Right lobe of liver (tissue), 4 donors: ENCODE measurements at regions not wholly inside any gene's neighbourhood (a gene's known extent, or its start where the extent isn't known, plus 50 kb on each side); places are given as distances from the start of the nearest gene placed in this dataset.

Experiments
- CTCF ChIP-seq, 4 donors: fragments of 200-600 bp in 3 of 4; fragments of 450-650 bp in 1 of 4; IDR thresholded peaks; one replicate each; pipeline versions ENCODE4 v1.5.1 to v1.8.0; 2016 to 2022; ENCODE audit warnings: antibody characterized with exemption in 4 of 4, mild to moderate bottlenecking in 2 of 4
- POLR2A ChIP-seq: fragments of 450-650 bp; IDR thresholded peaks from one replicate; pipeline ENCODE4 v1.6.1; 2017; ENCODE audit warnings: antibody characterized with exemption, mild to moderate bottlenecking
- donor health status: DM: no; HTN: no; CAD: no.
- donor health status: DM: no; HTN: no; CAD: no.
- donor health status: DM: no; HTN: yes; CAD: no.

- TF ChIP-seq CTCF (IDR thresholded peaks at IDR 0.05), result no peak
- TF ChIP-seq POLR2A, result no peak
Observed at GRCh38 chr6:10205120-10205519, 209.8 kb downstream of the TFAP2A start.
